Pancreas (tissue), 10 donors: ENCODE measurements at regions not wholly inside any gene's neighbourhood (a gene's known extent, or its start where the extent isn't known, plus 50 kb on each side); places are given as distances from the start of the nearest gene placed in this dataset.
"Not testable (repeated sequence)": the region's sequence is repeated elsewhere in the genome, so short reads cannot be mapped to it uniquely, and the experiment has no call there.

Source experiments
- ATAC-seq, 4 donors: fragments of 200-7000 bp; cut with Tn5 transposase; one replicate each; pipeline versions ENCODE4 v1.8.0 to v1.9.1; 2020; ENCODE audit warnings: mild to moderate bottlenecking in 4 of 4, moderate library complexity in 4 of 4
- DNase-seq, 6 donors: peaks; one replicate each; pipeline ENCODE4 v3.0.0-alpha.2; 2020
- FAIRE-seq: peaks from 2 replicates; lab custom pipeline; 2012; peaks lifted over from hg19 to GRCh38; lab: Jason Lieb, UNC
- H3K27ac ChIP-seq, 4 donors: fragments of 200-600 bp; sonication (generic); 1 replicate in 3 of 4; 2 replicates in 1 of 4; pipeline versions ENCODE4 v1.5.0 to v1.8.0; 2020
- H3K27me3 ChIP-seq, 4 donors: fragments of 200-600 bp; one replicate each; pipeline ENCODE4 v1.8.0; 2021
- H3K36me3 ChIP-seq, 3 donors: fragments of 200-600 bp; sonication (generic) in 1 of 3; one replicate each; pipeline versions ENCODE4 v1.5.0 to v1.8.0; 2020 to 2021
- H3K4me1 ChIP-seq, 3 donors: fragments of 200-600 bp; one replicate each; pipeline ENCODE4 v1.8.0; 2021
- H3K4me3 ChIP-seq, 4 donors: fragments of 200-600 bp; sonication (generic) in 2 of 4; one replicate each; pipeline versions ENCODE4 v1.5.0 to v1.8.0; 2020 to 2021
- H3K9me3 ChIP-seq, 4 donors: fragments of 200-600 bp; one replicate each; pipeline ENCODE4 v1.8.0; 2021
- CTCF ChIP-seq, 4 donors: fragments of 200-600 bp; sonication (generic) in 3 of 4; IDR thresholded peaks; one replicate each; pipeline versions ENCODE4 v1.5.0 to v1.8.0; 2021; ENCODE audit warnings: antibody characterized with exemption in 4 of 4
- WGBS, 2 donors: extraction: QIAGEN DNeasy Blood & Tissue Kit; methylation state at CpG; one replicate each; pipeline ENCODE4 v1.1.7; 2013; 5-methylcytosine and 5-hydroxymethylcytosine counted together
- intact Hi-C, 3 donors: fragments of 100-400 bp; cut with DNase I; formaldehyde crosslinking; loops; one replicate each; pipeline versions ENCODE4 v1.11.1 to v1.14.2; 2022
- donor health status: healthy with polysubstance abuse.
- donor health status: DM: no; HTN: no; CAD: no; lungs with moderate emphysema.
- donor health status: DM: no; HTN: no; CAD: no.
- donor health status: control.
- donor health status: control.
- donor health status: Bipolar disorder and iron deficiency.
- donor health status: DM: yes; HTN: yes; CAD: no.
- donor health status: DM: no; HTN: no; CAD: no.
- donor health status: DM: no; HTN: no; CAD: no.
- donor health status: DM: yes; HTN: yes; CAD: no.

GRCh38 chr4:162837241-162837640, 329.4 kb downstream of the NAF1 start:
- no peak for TF ChIP-seq CTCF (IDR thresholded peaks at IDR 0.05)
- FAIRE-seq = no peak
- intact Hi-C loops = no loop called here
- Histone ChIP-seq H3K27ac (no peak overlapping the region), H3K27me3 (no peaks in the 10 kb centered on the region), H3K4me1 (no peaks in the 10 kb centered on the region), H3K4me3 (no peak overlapping the region), H3K36me3 (no peaks in the 10 kb centered on the region), H3K9me3 (no peaks in the 10 kb centered on the region)
- DNase-seq = no peak
- no peak for ATAC-seq
- 31 to 43% methylated on average over 1 of the region's 1 CpG for WGBS, 2 donors

GRCh38 chr4:162836773-162837172, 329.9 kb downstream of the NAF1 start:
- no peaks in the 10 kb centered on the region for H3K9me3 ChIP-seq
- H3K27ac ChIP-seq = no peak overlapping the region
- WGBS, 2 donors = 33 to 44% methylated on average over 2 of the region's 2 CpGs
- no peak overlapping the region for H3K4me3 ChIP-seq
- intact Hi-C loops = no loop called here
- DNase-seq = no peak
- H3K4me1 ChIP-seq = no peaks in the 10 kb centered on the region
- H3K36me3 ChIP-seq = no peaks in the 10 kb centered on the region
- no peak for FAIRE-seq
- no peak for ATAC-seq
- H3K27me3 ChIP-seq = no peaks in the 10 kb centered on the region
- TF ChIP-seq CTCF (IDR thresholded peaks at IDR 0.05) = no peak

GRCh38 chr4:162836258-162836657, 330.4 kb downstream of the NAF1 start:
- not testable (repeated sequence) for ATAC-seq

GRCh38 chr4:162830899-162831298, 335.8 kb downstream of the NAF1 start:
- no peak for ATAC-seq
- Histone ChIP-seq H3K4me3 (no peak overlapping the region), H3K36me3 (no peaks in the 10 kb centered on the region), H3K27me3 (no peaks in the 10 kb centered on the region), H3K27ac (no peak overlapping the region), H3K9me3 (no peaks in the 10 kb centered on the region), H3K4me1 (no peaks in the 10 kb centered on the region)
- intact Hi-C loops = no loop called here
- no peak for DNase-seq
- no peak for TF ChIP-seq CTCF (IDR thresholded peaks at IDR 0.05)
- FAIRE-seq = no peak
- 25 to 26% methylated on average over 3 of the region's 3 CpGs for WGBS, 2 donors

More at GRCh38 chr4:162836258-162836657, 330.4 kb downstream of the NAF1 start:
- H3K27ac ChIP-seq, H3K36me3 ChIP-seq, intact Hi-C loops, H3K9me3 ChIP-seq, H3K4me3 ChIP-seq, DNase-seq, FAIRE-seq, H3K4me1 ChIP-seq, H3K27me3 ChIP-seq: not testable (repeated sequence)
- WGBS, 2 donors = 56 to 69% methylated on average over 6 of the region's 6 CpGs

- intact Hi-C loops, H3K4me1 ChIP-seq, DNase-seq, H3K4me3 ChIP-seq, H3K27ac ChIP-seq, H3K9me3 ChIP-seq, H3K36me3 ChIP-seq, H3K27me3 ChIP-seq, ATAC-seq, FAIRE-seq: not testable (repeated sequence)
- 73 to 90% methylated on average over 9 of the region's 9 CpGs for WGBS, 2 donors
Measured at GRCh38 chr4:162817374-162817773, 349.3 kb downstream of the NAF1 start.

GRCh38 chr4:162804351-162804924, 362.3 kb downstream of the NAF1 start:
- Histone ChIP-seq H3K27ac (no peak overlapping the region), H3K9me3 (no peaks in the 10 kb centered on the region), H3K27me3 (no peaks in the 10 kb centered on the region), H3K4me3 (no peak overlapping the region), H3K4me1 (no peaks in the 10 kb centered on the region), H3K36me3 (no peaks in the 10 kb centered on the region)
- intact Hi-C loops = no loop called here
- ATAC-seq = no peak
- no peak for DNase-seq
- WGBS, 2 donors = 49 to 71% methylated on average over 4 of the region's 4 CpGs
- TF ChIP-seq CTCF (IDR thresholded peaks at IDR 0.05) = no peak
- no peak for FAIRE-seq
